DMS114 treated with DMSO at 0.1 percent for 48 hours (cell line): ENCODE measurements at regions not wholly inside any gene's neighbourhood (a gene's known extent, or its start where the extent isn't known, plus 50 kb on each side); places are given as distances from the start of the nearest gene placed in this dataset.
"Not testable (repeated sequence)": the region's sequence is repeated elsewhere in the genome, so short reads cannot be mapped to it uniquely, and the experiment has no call there.

Experiments
- DNase-seq: peaks from one replicate; lab custom pipeline; 2025; ENCODE audit not compliant: unreplicated experiment; lab: John Stamatoyannopoulos, UW

DNA sequence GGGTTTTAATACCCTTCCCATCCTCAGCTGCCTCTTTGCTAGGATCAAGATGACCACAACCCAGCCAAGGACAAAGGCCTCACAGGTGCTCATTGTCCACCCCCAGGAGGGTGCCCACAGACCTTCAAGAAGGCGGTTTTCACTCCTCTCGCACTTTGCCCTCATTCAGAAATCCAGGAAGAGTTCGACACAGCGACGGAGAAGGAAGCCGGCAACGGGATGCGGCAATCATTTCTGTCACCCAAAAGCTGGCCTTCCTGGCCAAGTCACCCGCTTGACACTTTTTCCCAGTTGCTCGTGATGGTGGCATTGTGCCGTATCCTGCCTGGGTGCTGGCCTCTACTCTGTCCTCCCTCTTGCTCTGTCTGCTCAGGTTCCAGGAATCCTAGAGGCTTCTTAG lies 293.0 kb upstream of the ZNF337 start:
- DNase-seq, result not testable (repeated sequence)

DNA sequence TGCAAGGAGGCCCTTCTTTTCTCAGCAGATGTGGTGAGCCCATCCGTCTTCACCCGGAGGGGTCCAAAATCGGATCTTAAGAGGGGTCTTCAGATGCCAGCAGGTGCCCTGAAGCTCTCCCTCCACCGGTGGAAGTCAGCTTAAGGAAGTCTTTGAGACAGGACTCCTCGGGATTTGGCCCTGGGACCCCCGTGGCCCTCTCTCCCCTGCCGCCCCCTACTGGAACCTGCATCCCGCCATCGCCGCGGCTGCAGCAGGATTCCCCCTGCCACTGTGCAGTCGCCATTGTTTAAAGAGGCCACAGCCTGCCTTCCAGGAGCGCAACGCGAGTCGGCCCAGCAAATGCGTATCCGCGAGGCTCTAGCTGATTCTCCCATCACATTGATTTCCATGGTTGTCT lies 292.5 kb upstream of the ZNF337 start:
- no peak for DNase-seq

DNA sequence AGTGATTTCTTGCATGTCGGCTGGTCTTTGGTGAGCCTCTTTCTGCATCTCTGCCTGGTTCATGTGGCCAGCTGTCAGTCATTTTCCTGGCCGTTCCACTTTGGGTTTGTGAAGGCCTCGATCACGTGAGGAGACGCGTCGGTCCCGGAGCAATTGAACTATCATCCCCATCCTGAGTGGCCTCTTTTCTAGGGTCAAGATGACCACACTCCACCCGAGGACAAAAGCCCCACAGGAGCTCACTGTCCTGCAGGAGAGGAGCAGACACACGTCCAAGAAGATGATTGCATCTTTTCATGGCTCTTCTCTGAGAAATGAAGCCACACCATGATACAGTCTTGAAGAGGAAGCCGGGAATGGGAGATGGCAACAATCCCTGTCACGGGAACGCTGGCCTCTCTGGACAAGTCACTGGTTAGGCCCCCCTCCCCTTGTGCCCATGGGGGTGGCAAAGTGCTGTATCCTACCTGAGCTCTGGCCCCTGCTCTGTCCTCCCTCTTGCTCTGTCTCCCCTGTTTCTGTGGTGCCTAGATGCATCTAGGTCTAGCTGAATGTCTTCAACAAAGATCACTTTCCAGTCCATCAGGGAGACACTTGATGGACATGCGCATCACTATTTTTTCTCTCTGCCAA lies 291.4 kb upstream of the ZNF337 start:
- DNase-seq, result not testable (repeated sequence)

DNA sequence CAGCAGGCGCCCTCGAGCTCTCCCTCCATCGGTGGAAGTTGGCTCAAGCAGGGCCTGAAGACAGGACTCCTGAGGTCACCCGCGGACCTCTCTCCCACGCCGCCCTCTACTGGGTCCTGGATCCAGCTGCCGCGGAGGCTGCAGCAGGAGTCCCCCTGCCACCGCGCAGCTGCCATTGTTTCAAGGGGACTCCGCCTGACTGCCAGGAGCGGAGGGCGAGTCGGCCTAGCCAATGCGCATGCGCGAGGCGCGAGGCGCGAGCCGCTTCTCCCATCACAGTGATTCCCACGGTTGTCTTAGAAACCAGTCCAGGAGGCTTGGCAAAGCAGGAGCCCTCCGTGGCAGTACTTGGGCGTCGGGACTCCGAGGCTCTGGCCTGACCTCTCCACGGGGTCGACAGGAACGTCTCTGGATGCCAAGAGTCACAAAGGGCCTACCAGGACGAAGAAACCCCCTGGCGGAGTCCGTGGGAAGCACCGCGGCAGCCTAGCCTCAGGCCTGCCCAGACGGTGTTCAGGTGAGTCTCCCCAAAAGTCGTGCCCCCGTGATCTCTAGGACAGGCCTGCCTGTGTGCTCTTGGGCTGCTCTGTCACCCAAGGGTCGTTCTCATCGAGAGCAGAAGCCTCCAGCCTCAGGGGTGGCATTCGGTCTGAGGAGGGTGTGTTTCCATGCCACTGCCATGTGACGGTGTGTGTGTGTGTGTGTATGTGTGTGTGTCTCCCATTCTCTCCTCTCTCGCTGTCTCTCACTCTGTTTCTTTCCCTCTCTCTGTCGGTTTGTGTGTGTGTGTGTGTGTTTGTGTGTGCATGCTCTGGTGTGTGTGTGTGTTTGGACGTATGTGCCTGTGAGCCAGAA lies 290.6 kb upstream of the ZNF337 start:
- DNase-seq, result no peak

DNA sequence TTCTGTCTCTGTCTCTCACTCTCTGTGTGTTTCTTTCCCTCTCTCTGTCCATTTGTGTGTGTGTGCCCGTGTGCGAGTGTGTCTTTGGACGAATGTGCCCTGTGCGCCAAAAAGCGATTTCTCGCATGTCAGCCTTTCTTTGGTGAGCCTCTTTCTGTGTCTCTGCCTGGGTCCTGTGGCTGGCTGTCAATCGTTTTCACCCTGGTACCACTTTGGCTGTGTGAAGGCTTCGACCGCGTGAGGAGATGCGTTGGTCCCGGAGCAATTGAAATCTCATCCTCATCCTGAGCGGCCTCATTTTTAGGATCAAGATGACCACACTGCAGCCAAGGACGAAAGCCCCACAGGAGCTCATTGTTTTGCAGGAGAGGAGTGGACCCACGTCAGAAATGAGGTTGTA lies 288.9 kb upstream of the ZNF337 start:
- no peak for DNase-seq

DNA sequence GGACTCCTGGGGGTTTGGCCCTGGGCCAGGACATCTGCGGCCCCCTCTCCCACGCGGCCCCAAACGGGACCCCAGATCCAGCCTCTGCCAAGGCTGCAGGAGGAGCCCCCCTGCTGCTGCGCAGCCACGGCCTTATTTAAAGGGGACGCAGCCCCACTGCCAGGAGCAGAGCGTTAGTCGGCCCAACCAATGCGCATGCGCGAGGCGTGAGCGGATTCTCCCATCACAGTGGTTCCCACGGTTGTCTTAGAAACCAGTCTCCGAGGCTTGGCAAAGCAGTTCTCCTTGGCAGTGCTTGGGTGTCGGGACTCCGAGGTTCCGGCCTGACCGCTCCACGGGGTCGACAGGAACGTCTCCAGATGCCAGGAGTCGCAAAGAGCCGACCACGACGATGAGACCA lies 288.3 kb upstream of the ZNF337 start:
- DNase-seq, result no peak

DNA sequence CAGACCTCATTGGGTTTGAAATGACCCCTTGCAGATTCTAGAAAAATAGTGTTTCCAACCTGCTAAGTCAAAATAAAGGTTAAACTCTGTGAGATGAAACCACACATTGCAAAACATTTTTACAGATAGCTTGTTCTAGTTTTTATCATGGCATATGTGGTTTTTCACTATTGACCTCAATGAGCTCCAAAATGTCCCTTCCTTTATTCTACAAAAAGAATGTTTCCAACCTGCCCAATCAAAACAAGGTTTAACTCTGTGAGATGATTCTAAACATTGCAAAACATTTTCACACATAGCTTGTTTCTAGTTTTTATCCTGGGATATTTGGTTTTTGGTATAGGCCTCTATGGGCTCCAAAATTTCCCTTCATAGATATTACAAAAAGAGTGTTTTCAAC lies 286.0 kb upstream of the ZNF337 start:
- DNase-seq, result not testable (repeated sequence)

DNA sequence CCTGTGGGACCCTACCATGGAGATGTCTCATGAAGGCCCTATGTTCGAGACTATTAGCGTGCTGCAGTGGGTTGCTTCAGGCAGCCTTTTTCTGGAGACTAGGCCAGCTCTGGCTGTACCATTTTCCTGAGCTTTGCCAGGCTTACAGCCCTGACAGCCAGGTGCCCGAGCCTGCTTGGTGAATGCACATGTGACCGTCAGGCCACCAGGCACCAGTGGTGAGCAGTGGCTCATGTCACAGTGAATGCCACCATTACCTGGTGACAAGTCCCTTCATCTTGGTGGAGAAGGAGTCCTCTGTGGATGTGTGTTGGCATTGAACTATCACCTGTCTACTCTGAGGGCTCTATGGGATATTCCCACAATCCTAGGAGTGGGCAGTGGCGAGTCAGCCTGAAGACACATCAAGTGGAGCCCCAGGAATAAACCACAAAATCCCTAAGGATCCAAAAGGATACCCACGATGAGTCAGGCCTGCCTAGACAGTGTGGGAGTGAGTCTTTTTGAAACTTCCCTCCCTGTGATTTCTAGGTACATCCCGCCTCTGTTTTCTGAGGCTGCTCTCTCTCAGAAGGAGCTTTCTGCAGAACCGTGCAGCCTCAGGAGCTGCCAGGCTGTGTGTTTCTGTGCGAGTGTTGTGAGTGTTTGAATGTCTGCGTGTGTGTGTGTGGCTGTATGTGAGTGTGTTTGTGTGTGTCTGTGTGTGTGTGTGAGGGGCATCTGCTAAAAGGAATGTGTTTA lies 282.0 kb upstream of the ZNF337 start:
- DNase-seq, result not testable (repeated sequence)

DNA sequence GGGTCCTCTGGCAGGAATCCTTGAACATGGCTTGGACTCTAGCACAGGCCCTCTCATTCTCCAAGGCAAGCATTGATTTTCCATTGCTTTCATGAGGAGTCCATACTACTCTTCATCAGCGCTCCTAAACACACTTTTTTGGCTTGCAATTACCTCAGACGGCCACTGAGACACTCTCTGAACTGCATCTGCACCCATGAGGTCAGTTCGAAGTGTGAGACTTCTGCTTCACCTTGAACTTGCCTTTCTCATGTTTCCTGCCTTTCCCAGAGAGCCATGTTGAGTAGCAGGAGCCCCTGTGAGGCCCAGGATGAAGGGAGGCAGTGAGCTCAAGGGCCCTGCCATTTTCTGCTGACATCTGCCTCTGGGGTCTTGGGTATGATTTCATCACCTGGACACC lies 279.2 kb upstream of the ZNF337 start:
- DNase-seq, result not testable (repeated sequence)

DNA sequence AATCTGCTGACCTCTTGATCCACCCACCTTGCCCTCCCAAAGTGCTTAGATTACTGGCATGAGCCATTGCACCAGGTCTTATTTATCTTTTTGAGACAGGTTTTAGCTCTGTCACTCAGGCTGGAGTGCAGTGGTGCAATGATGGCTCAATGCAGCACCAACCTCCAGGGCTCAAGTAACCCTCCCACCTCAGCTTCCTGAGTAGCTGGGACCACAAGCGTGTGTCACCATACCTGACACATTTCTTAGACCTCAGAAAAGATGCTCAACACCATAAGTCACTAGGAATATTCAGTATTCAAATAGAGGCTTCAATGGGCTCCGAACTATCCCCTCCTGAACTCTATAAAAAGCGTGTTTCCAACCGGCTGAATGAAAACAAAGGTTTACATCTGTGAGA lies 268.6 kb upstream of the ZNF337 start:
- DNase-seq, result not testable (repeated sequence)

DNA sequence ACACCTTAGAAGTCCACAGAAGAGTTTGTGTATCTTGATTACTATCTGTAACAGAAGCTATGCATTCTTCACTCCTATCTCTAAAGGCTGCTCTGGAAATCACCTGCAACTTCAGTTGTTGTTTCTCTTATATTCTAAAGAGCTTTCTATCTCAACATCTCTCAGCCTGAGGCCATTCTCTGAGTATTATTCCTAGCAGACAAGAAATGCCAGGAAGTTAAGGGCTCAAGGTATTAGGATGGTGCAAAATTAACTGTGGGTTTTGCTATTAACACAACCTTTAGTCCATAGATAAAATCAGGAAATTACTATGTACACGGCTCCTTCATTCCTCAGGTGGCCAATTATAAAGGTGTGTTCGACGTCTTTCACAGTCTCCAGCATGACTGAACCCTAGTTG lies 257.2 kb upstream of the ZNF337 start:
- DNase-seq, result not testable (repeated sequence)

DNA sequence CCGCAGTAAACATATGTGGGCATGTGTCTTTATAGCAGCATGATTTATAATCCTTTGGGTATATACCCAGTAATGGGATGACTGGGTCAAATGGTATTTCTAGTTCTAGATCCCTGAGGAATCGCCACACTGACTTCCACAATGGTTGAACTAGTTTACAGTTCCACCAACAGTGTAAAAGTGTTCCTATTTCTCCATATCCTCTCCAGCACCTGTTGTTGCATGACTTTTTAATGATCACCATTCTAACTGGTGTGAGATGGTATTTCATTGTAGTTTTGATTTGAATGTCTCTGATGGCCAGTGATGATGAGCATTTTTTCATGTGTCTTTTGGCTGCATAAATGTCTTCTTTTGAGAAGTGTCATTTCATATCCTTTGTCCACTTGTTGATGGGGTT lies 238.6 kb upstream of the ZNF337 start:
- DNase-seq, result not testable (repeated sequence)

DNA sequence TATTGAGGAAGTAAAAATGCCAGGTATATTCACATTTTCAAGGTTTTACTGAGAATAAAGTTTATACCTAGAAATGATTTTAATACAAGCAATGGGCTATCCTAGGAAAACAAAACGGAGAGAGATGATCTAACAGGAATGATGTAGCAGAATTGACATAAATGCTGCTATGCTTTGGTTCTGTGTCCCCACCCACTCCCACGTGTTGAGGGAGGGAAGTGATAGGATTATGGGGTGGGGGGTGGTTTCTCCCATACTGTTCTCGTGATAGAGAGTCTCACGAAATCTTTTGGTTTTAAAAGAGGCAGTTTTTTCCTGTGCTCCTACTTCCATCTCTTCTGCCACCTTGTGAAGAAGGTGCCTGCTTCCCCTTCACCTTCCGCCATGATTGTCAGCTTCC lies 236.2 kb upstream of the ZNF337 start:
- not testable (repeated sequence) for DNase-seq

DNA sequence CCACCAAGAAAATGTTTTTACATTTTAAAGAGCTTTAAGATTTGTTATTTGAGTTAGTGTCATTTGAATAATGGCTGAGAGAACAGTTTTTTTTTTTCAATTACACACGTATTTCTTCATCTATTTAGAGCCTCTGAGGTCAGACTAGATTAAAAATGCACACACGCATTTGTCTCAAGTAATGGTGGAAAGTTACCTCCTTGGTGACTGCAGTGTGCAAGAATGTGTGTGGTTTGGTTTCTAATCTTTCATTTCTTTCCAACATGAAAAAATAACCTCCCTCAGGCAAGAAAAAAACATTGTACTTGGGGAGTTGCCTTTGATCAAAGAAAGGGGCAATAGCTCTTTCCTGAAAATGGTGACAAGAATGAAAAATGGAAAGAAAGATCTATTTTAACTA lies 235.5 kb upstream of the ZNF337 start:
- DNase-seq, result not testable (repeated sequence)

DNA sequence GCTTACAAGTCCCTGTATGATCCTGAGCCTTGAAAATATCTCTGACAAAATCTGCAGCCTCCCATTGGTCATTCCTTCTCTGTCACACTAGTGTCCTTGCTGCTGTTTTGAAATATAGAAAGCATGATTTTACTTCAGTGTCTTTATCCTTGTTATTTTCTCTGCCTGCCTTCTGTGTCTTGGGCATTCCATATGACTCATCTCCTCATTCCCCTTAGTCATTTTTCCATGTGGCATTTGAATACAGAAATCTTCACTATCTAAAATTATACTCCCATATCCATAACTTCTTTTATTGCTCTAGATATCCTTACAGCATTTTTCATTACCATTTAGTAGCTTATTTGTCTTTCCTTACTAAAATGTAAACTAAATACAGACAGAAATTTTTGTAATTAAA lies 205.7 kb upstream of the ZNF337 start:
- not testable (repeated sequence) for DNase-seq

DNA sequence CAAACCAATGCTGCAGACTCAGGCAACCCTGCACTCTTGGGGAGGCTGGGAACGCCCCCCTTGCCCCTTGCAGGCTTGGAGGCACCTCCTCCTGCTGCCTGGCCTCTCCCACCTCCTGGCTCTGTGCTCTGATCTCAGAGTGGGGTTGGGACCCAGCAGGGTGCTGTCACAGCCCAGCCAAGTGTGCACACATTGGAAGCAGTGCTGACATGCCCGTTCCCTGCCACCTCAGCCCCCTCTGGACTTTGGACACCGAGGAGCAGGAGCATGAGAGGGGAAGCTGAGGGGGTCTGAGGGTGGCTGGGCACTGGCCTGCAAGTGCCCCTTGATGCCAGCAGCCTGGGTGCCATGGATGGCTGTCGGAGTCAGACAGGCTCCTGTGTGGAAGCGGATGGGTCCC lies 202.0 kb upstream of the ZNF337 start:
- not testable (repeated sequence) for DNase-seq

DNA sequence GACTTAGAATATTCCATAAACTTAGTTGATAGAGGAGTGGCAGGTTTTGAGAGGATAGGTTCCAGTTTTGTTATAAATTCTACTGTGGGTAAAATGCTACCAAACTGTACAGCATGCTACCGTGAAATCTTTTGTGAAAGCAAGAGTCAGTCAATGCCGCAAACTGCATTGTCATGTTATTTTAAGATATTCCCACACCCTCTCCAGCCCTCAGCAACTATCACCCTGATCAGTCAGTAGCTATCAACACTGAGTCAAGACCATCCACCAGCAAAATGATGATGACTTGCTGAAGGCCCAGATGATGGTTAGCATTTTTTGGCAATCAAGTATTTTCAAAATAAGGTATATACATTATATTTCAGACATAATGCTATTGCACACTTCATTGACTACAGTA lies 182.4 kb upstream of the ZNF337 start:
- not testable (repeated sequence) for DNase-seq

DNA sequence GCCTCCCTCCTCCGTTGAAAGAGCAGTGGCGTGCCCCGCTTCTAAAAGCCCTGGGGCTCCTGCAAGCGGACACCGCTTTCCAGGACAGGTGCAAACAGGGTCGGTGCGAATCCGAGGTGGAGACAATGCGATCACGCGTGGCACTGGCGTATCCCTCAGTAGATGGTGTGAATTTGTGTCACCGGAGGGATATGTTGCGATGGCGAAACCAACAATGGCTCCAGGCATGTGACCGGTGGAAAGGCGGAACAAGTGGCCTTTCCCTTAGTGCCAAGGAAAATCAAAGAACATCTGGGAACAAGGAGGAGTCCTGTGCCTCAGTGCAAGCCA lies 172.0 kb upstream of the ZNF337 start:
- not testable (repeated sequence) for DNase-seq

DNA sequence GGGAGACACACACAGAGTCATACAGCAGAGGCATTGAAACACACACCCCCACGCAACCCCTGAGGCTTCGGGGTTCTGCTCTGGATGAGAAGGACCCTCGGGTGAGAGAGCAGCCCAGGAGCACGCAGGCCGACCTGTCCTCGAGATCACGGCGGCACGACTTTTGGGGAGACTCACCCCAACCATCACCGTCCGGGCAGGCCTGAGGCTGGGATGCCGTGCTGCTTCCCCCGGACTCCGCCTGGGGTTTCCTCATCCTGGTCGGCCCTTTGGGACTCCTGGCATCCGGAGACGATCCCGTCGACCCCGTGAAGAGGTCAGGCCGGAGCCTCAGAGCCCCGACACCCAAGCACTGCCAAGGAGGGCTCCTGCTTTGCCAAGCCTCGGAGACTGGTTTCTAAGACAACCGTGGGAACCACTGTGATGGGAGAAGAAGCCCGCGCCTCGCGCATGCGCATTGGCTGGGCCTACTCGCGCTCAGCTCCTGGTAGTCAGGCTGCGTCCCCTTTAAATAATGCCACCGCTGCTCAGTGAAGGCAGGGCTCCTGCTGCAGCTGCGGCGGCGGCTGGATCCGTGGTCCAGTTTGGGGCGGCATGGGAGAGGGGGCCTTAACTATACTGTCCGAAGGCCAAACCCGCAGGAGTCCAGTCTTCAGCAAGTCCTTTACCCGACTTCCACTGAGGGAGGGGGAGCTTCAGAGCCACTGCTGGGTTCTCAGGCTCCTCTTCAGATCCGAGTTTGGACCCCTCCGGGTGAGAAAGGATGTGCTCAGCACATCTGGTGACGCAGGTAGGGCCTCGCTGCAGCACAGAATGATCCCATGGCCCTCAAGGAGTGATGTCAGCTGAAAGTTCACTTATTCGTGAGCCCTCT lies 171.4 kb upstream of the ZNF337 start:
- no peak for DNase-seq

DNA sequence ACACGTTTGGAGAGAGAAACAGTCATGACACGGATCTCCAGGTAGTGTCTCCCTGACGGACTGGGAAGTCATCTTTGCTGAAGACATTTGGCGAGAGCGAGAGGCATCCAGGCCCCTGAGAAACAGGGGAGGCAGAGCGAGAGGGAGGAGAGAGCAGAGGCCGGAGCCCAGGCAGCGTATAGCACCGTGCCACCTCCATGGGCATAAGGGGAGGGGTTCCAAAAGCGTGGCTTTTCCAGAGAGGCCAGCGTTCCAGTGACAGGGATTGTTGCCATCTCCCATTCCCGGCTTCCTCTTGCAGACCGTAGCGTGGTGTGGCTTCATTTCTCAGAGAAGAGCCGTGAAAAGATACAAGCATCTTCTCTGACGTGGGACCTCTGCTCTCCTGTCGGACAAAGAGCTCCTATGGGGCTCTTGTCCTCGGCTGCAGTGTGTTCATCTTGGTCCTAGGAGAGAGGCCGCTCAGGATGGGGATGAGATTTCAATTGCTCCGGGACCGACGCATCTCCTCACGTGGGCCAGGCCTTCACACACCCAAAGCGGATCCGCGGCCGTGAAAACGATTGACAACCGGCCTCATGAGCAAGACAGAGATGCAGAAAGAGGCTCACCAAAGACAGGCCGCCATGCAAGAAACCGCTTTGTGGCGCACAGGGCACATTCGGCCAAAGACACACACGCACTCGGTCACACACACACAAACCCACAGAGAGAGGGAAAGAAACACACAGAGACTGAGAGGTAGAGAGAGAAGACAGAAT lies 170.5 kb upstream of the ZNF337 start:
- DNase-seq, result not testable (repeated sequence)
